ENCODE measurements at regions not wholly inside any gene's neighbourhood (a gene's known extent, or its start where the extent isn't known, plus 50 kb on each side); places are given as distances from the start of the nearest gene placed in this dataset.
"Not testable (repeated sequence)": the region's sequence is repeated elsewhere in the genome, so short reads cannot be mapped to it uniquely, and the experiment has no call there.

DNA sequence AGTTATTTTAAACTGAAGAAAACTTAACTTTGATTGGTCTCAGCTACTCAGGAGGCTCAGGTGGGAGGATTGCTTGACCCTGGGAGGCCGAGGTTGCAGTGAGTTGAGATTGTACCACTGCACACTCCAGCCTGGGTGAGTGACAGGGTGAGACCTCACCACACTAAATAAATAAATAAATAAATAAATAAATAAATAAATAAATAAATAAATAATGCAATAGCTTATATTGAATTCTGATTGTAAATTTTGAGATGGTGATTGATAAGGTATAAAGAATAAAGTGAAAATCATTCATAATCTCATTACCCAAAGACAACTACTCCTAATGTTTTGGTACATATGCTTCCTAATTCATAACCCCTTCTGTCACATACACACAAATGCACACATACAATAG is 58.1 kb downstream of the TUBA3C start:
- DNase-seq (ENCODE audit: low spot score) (no peak), ATAC-seq (no peak)
- intact Hi-C loops (cut with DNase I), result no loop called here

DNA sequence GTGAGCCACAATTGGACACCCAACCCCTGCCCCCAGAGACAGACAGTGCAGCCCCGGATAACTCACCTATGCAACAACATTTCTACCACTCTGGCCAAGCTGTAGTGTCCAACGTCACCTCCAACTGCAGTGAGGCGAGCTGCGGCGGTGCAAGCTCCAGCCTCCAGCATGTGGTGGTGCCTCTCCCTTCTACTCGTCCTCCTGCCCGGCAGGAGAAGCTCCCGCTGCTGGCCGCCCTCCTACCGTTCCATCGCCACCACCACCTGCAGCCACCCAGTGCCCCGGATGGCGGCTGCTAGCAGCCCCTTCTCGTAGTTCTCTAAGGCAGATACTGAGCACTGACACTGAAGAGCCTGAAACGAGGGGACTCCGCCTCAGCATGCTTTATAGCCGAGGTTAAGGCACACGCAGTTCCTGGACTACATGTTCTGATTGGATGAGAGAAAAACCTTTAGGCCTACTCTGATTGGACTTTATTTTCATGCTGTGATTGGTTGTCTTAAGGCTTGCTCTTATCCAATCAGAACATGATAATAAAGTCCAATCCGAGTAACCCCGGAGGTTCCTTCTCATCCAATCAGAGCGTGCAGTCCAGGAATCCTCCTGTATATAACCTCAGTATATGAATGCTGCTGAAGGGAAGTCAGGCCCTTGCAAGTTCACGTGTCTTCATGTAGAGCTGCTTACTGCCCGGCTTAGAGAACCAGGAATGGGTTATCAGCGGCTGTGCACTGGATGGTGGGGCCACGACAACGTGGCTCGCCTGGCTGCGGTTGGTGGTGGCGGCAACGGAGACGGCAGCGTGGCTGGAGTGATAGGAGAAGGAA is 63.5 kb downstream of the TUBA3C start:
- ATAC-seq (no peak), DNase-seq (ENCODE audit: low spot score) (no peak)
- intact Hi-C loops (cut with DNase I), result no loop called here

- intact Hi-C loops (cut with DNase I); ATAC-seq; DNase-seq (ENCODE audit: low spot score): not testable (repeated sequence)
Observed at GRCh38 chr13:19109225-19109624, 72.4 kb downstream of the TUBA3C start.

GRCh38 chr13:19103140-19103539 is 78.5 kb downstream of the TUBA3C start:
- no peak for ATAC-seq
- no peak for DNase-seq (ENCODE audit: low spot score)
- intact Hi-C loops (cut with DNase I), result no loop called here

- no peak for ATAC-seq
- no peak for DNase-seq (ENCODE audit: low spot score)
- intact Hi-C loops (cut with DNase I), result no loop called here
Observed at GRCh38 chr13:19093369-19093768, 88.3 kb downstream of the TUBA3C start.

GRCh38 chr13:19090495-19090894 is 91.1 kb downstream of the TUBA3C start:
- ATAC-seq, result no peak
- no peak for DNase-seq (ENCODE audit: low spot score)
- intact Hi-C loops (cut with DNase I), result no loop called here

DNA sequence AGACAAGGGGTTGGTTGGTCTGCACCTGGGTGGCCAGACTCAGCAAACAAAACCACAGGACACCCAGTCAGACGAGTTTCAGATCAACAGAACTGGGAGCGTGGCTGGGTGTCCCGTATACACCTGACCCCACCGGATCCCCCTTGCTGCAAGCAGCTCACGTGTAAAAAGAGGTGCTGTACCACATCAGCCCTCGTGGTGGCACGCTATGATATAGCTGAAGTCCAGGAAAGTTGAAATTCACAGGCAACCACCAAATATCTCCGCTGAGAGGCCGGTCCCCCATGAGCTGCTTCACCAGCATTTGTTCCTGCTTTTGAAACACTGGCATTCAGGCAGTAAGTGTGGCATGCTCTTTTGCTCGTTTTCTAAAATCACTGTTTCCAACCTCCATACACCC is 92.3 kb downstream of the TUBA3C start:
- intact Hi-C loops (cut with DNase I), result no loop called here
- ATAC-seq (no peak), DNase-seq (ENCODE audit: low spot score) (no peak)

DNA sequence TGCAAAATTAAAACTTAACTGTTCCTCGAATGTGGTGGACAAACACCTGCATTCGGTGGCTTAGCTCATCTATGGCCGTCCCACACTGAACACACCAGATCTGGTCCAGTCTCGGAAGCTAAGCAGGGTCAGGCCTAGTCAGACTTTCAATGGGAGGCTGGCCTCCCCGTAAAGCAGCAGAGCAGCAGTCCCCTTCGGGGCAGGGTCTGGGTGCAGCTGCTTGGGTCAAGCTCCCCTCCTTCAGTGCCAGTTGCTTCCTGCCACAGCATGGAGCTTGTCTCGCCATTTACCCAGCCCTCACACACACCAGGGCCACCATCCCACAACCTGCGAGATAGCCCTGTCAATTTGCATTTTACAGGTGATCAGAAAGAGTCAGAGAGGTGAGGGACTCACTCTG is 93.2 kb downstream of the TUBA3C start:
- ATAC-seq (no peak), DNase-seq (ENCODE audit: low spot score) (no peak)
- intact Hi-C loops (cut with DNase I), result no loop called here

DNA sequence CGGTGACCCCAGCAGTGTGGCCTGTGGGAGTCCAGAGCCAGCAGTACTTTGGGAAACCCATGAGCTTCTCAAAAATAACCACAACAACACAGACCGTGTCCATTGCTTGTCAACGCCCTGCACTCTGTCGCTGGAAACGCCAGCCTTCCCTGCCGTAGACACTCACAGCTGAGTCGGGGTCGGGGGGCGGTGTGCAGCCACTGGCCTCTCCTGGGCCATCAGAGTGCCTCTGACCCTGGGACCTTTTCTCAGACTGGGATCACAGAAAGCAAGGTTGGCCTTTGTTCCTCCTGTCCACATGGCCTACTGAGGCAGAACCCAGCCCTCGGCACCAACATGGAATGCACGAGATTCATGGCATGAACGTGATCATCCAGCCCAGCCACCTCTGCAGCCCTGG is 95.7 kb downstream of the TUBA3C start:
- DNase-seq (ENCODE audit: low spot score), result no peak
- intact Hi-C loops (cut with DNase I), result no loop called here
- ATAC-seq, result no peak

DNA sequence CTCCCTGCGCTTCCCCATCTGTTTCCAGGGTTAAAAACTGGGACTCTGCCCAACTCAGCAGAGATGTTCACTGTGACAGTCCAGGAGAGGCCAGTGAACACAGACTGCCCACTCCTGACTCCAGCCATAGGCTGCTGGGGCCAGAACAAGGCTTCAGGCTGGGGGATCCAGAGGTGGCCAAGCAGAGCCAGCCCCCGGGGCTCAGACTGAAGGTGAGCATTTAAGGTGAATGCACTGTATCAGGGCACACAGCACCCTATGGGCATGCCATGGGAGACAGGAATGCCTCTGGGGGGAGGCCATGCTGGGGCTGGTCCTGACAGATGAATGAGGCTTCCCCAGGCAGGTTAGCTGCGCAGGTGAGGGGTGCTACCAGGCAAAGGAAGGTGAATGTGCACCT is 96.4 kb downstream of the TUBA3C start:
- ATAC-seq (no peak), DNase-seq (ENCODE audit: low spot score) (no peak)
- intact Hi-C loops (cut with DNase I), result no loop called here

- ATAC-seq (no peak), DNase-seq (ENCODE audit: low spot score) (no peak)
- intact Hi-C loops (cut with DNase I), result no loop called here
Observed at GRCh38 chr13:19083340-19083739, 98.3 kb downstream of the TUBA3C start.

GRCh38 chr13:19075418-19075817 is 106.2 kb downstream of the TUBA3C start:
- intact Hi-C loops (cut with DNase I), result no loop called here
- ATAC-seq (no peak), DNase-seq (ENCODE audit: low spot score) (no peak)

DNA sequence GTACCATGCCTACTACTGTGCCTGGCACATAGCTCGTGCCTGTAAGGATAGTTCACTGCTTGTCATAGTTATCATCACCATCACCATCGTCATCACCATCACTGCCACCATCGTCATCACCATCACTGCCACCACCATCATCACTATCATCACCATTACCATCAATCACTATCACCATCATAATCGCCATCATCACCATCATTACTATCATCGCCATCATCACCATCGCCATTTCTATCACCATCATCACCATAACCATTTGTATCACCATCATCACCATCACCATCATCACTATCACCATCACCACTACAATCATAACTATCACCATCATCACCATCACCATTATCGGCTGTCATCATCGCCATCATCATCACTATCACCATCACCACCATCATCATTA is 107.1 kb downstream of the TUBA3C start:
- DNase-seq (ENCODE audit: low spot score), result no peak
- intact Hi-C loops (cut with DNase I), result no loop called here
- no peak for ATAC-seq

- intact Hi-C loops (cut with DNase I); ATAC-seq; DNase-seq (ENCODE audit: low spot score): not testable (repeated sequence)
Observed at GRCh38 chr13:19074106-19074505, 107.5 kb downstream of the TUBA3C start.

DNA sequence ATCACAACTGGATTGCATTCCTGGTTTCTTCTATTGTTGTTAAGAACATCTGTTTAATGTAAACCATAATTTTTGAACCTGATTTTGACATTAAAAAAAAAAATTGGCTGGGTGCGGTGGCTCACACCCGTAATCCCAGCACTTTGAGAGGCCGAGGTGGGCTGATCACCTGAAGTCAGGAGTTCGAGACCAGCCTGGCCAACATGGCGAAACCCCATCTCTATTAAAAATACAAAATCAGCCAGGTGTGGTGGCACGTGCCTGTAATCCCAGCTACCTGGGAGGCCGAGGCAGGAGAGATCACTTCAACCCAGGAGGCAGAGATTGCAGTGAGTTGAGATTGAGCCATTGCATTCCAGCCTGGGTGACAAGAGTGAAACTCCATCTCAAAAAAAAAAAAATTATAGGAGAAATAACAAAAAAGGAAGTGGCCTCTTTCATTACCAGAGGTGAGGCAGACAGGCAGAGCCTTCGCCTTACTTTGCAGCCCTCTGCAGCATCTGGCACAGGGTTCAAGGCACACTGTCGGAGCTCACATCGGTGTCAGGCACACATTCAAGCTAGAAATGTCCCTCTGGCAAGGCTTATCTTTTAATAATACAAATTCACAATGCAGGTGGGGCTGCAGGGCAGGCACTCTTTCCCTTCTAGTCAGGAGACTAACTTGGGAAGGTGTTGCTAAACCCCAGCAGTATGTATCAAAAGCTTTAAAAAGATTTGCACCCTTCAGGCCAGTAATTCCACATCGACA is 108.5 kb downstream of the TUBA3C start:
- DNase-seq (ENCODE audit: low spot score); intact Hi-C loops (cut with DNase I); ATAC-seq: not testable (repeated sequence)

DNA sequence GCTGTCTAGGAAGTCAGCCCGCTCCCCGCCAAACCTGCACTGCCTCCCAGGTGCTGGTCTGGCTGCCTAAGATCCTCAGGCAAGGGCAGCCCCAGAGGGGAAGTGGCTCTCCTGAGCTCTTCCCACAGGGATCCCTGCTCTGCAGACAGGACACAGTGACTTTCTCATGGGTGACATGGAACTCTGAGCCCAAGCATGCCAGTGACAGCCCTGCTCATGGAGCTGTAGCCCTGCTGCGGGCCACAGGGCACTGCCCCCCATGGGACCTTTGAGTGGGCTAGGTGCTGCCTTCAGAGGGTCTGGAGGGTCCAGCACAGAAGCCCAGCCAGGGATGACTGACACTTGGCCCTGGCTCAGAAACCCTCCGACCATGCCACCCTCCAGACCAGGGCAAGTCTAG is 109.1 kb downstream of the TUBA3C start:
- ATAC-seq (no peak), DNase-seq (ENCODE audit: low spot score) (no peak)
- intact Hi-C loops (cut with DNase I), result no loop called here

DNA sequence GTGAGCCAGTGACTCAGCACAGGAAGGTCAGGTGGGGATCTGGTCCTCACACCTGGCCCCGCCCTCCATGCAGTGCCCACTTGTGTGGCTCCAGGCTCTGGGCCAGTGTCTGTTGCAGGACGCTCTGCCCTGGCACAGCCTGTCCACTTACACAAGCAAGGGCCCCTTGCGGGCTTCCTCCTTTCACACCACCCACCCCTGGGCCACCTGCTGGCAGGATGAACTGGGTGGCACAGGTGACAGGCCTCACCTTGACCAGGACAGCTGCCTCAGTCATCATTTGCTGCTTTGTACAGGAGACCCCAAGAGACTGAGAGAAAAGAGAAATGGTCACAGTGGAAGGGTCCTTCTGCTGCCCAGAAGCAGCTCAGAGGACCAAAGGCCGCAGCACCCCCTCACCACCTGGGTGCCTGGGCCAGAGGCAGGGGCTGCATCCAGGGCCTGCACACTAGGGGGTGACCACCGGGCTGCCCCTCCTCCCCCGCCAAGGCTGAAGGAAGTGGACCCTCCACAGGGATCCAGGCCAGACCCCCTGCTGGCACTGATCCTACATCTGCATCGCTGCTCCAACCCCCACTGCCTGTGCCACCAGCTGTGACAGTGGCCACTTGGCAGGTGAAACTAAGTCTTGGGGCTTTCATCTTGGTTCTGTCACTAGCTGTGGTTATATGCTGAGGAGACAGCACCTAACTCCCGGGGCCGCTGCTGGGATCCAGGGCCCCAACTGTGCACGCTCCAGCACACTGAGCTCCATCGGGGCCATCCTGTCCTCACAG is 110.3 kb downstream of the TUBA3C start:
- intact Hi-C loops (cut with DNase I), result no loop called here
- ATAC-seq (no peak), DNase-seq (ENCODE audit: low spot score) (no peak)

- DNase-seq (ENCODE audit: low spot score), result no peak
- intact Hi-C loops (cut with DNase I), result no loop called here
- ATAC-seq, result no peak
Observed at GRCh38 chr13:19070398-19070735, 111.3 kb downstream of the TUBA3C start.

DNA sequence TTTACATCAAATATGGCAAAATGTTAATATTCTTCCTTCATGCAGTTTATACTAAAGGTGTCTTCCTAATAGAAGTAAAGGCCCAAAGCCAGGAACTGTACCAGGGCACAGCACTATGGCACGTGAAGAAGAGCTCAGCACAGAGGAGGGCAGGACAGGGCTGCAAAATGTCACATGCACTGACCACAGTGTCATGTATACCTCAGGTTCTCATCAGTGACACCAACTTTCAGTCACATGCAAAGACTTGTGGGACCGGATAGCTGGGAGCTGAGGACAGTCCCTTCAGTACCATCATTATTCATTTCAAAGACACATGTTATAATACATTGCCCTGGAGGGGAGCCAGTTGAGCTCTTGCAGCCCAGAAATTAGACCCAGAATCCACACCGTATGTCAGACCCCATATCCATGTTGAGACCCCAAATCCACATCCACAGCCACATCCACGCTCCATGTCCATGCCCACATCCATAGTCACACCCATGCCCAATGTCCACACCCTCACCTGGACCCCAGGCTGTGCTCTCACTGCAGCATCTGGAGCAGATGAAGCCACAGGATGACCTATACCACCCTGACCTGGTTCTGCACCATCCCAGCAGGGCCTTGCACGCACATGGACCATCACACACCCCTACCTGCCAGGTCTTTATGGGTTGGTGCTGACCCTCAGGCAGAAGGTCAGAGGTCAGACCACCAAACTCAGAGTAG is 111.8 kb downstream of the TUBA3C start:
- DNase-seq (ENCODE audit: low spot score), result no peak
- ATAC-seq, result peak; percentile 22
- intact Hi-C loops (cut with DNase I), result no loop called here

Data from sciatic nerve (tissue), 2 donors.